Hematopoietic multipotent progenitor cell (in vitro differentiated cells): ENCODE measurements at regions not wholly inside any gene's neighbourhood (a gene's known extent, or its start where the extent isn't known, plus 50 kb on each side); places are given as distances from the start of the nearest gene placed in this dataset.
A peak's percentile ranks its signal among the peaks of the same experiment; 100 is the strongest.
"Not testable (repeated sequence)": the region's sequence is repeated elsewhere in the genome, so short reads cannot be mapped to it uniquely, and the experiment has no call there.

Source experiments
- DNase-seq, 3 donors: peaks; one replicate each; pipeline ENCODE4 v3.0.0-alpha.2; 2011 to 2015; ENCODE audit warnings: low read depth in 2 of 3, low spot score in 2 of 3

GRCh38 chr11:23429569-23429968 is 569.3 kb upstream of the CCDC179 start:
- no peak for DNase-seq

GRCh38 chr11:23453522-23453921 is 593.2 kb upstream of the CCDC179 start:
- no peak for DNase-seq

- DNase-seq: no peak
Observed at GRCh38 chr11:23455321-23455891, 595.1 kb upstream of the CCDC179 start.

- DNase-seq: no peak
Observed at GRCh38 chr11:23457641-23458040, 597.4 kb upstream of the CCDC179 start.

- DNase-seq: no peak
Observed at GRCh38 chr11:23471878-23472277, 611.6 kb upstream of the CCDC179 start.

GRCh38 chr11:23473782-23474181 is 613.5 kb upstream of the CCDC179 start:
- no peak for DNase-seq

- no peak for DNase-seq
Observed at GRCh38 chr11:23480736-23481135, 620.5 kb upstream of the CCDC179 start.

- not testable (repeated sequence) for DNase-seq
Observed at GRCh38 chr11:23484146-23484545, 623.9 kb upstream of the CCDC179 start.

- not testable (repeated sequence) for DNase-seq
Observed at GRCh38 chr11:23484618-23485017, 624.3 kb upstream of the CCDC179 start.

GRCh38 chr11:23490557-23491235 is 630.4 kb upstream of the CCDC179 start:
- DNase-seq: no peak

- DNase-seq: no peak
Observed at GRCh38 chr11:23494981-23495380, 634.7 kb upstream of the CCDC179 start.

GRCh38 chr11:23496340-23496739 is 636.1 kb upstream of the CCDC179 start:
- DNase-seq: no peak

GRCh38 chr11:23497040-23497439 is 636.8 kb upstream of the CCDC179 start:
- DNase-seq: peak in 2 of 3 donors; percentile 5 to 52

- no peak for DNase-seq
Observed at GRCh38 chr11:23502389-23502788, 642.1 kb upstream of the CCDC179 start.

- no peak for DNase-seq
Observed at GRCh38 chr11:23502826-23503225, 642.6 kb upstream of the CCDC179 start.

- no peak for DNase-seq
Observed at GRCh38 chr11:23509023-23509422, 648.7 kb upstream of the CCDC179 start.

- DNase-seq: no peak
Observed at GRCh38 chr11:23509821-23510220, 649.5 kb upstream of the CCDC179 start.

GRCh38 chr11:23519194-23519593 is 658.9 kb upstream of the CCDC179 start:
- no peak for DNase-seq

GRCh38 chr11:23520226-23520960 is 660.1 kb upstream of the CCDC179 start:
- no peak for DNase-seq

- DNase-seq: no peak
Observed at GRCh38 chr11:23536907-23537306, 676.6 kb upstream of the CCDC179 start.

GRCh38 chr11:23539556-23539955 is 679.3 kb upstream of the CCDC179 start:
- DNase-seq: no peak

GRCh38 chr11:23540101-23540561 is 679.9 kb upstream of the CCDC179 start:
- peak in 2 of 3 donors; percentile 29 to 69 for DNase-seq
